ENCODE measurements at regions not wholly inside any gene's neighbourhood (a gene's known extent, or its start where the extent isn't known, plus 50 kb on each side); places are given as distances from the start of the nearest gene placed in this dataset.
A peak's percentile ranks its signal among the peaks of the same experiment; 100 is the strongest.
"Not testable (repeated sequence)": the region's sequence is repeated elsewhere in the genome, so short reads cannot be mapped to it uniquely, and the experiment has no call there.

- intact Hi-C loops (cut with micrococcal nuclease) = no loop called here
- no peak for DNase-seq (ENCODE audit: low read depth, low spot score)
- TF ChIP-seq SP1 (IDR thresholded peaks at IDR 0.05; ENCODE audit: low read depth) (no peak), RAD21 (IDR thresholded peaks at IDR 0.05; ENCODE audit: low read depth) (no peak), POLR2A (IDR thresholded peaks at IDR 0.05; ENCODE audit: borderline replicate concordance, extremely low read depth, insufficient read depth, insufficient read length) (no peak), JUND (IDR thresholded peaks at IDR 0.05) (no peak), EZH2phosphoT487 (IDR thresholded peaks at IDR 0.05; ENCODE audit: borderline replicate concordance) (no peak)
- TF ChIP-seq, protein P1, sequence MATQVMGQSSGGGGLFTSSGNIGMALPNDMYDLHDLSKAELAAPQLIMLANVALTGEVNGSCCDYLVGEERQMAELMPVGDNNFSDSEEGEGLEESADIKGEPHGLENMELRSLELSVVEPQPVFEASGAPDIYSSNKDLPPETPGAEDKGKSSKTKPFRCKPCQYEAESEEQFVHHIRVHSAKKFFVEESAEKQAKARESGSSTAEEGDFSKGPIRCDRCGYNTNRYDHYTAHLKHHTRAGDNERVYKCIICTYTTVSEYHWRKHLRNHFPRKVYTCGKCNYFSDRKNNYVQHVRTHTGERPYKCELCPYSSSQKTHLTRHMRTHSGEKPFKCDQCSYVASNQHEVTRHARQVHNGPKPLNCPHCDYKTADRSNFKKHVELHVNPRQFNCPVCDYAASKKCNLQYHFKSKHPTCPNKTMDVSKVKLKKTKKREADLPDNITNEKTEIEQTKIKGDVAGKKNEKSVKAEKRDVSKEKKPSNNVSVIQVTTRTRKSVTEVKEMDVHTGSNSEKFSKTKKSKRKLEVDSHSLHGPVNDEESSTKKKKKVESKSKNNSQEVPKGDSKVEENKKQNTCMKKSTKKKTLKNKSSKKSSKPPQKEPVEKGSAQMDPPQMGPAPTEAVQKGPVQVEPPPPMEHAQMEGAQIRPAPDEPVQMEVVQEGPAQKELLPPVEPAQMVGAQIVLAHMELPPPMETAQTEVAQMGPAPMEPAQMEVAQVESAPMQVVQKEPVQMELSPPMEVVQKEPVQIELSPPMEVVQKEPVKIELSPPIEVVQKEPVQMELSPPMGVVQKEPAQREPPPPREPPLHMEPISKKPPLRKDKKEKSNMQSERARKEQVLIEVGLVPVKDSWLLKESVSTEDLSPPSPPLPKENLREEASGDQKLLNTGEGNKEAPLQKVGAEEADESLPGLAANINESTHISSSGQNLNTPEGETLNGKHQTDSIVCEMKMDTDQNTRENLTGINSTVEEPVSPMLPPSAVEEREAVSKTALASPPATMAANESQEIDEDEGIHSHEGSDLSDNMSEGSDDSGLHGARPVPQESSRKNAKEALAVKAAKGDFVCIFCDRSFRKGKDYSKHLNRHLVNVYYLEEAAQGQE (IDR thresholded peaks at IDR 0.05; ENCODE audit: low read depth) = no peak
- Histone ChIP-seq H3K27me3 (ENCODE audit: insufficient read depth, low read length) (no peaks in the 10 kb centered on the region; the same call in 1 of the 2 replicates), H3K4me3 (replicated peaks in 1 of 2; ENCODE audit: low read depth in 1 of 2, low read length in 2 of 2) (no peak overlapping the region), H3K9ac (ENCODE audit: low read length) (no peak overlapping the region), H3K9me2 (ENCODE audit: insufficient read depth) (no peaks in the 10 kb centered on the region), H4K20me1 (ENCODE audit: insufficient read depth) (no peaks in the 10 kb centered on the region), H3K27ac (ENCODE audit: low read depth, low read length) (no peak overlapping the region), H2AFZ (ENCODE audit: low read depth, low read length, poor library complexity, severe bottlenecking) (no peak overlapping the region), H3K4me2 (ENCODE audit: low read length) (no peak overlapping the region), H3K79me2 (ENCODE audit: insufficient read depth, low read length) (no peaks in the 10 kb centered on the region), H3K9me3 (ENCODE audit: control insufficient read depth in 1 of 2, insufficient read depth in 1 of 2, low read depth in 1 of 2, low read length in 2 of 2) (no peaks in the 10 kb centered on the region), H3K36me3 (ENCODE audit: control insufficient read depth in 1 of 2, insufficient read depth in 2 of 2, low read length in 2 of 2) (no peaks in the 10 kb centered on the region), H3K4me1 (ENCODE audit: control insufficient read depth in 1 of 2, insufficient read depth in 2 of 2, low read length in 2 of 2) (no peaks in the 10 kb centered on the region)
- BruUV-seq (replicated peaks) = no TSS peak
- ChIA-PET CTCF (no interaction called here), POLR2A (no interaction called here), RAD21 (ENCODE audit: low non-redundant PET in 1 of 2, low total read pairs in 2 of 2, uncharacterized antibody in 2 of 2, unreplicated experiment in 2 of 2) (no interaction called here)
- no peak for ATAC-seq
These were observed 308.8 kb downstream of the RPIA start for GRCh38 chr2:89000235-89000634.

DNA sequence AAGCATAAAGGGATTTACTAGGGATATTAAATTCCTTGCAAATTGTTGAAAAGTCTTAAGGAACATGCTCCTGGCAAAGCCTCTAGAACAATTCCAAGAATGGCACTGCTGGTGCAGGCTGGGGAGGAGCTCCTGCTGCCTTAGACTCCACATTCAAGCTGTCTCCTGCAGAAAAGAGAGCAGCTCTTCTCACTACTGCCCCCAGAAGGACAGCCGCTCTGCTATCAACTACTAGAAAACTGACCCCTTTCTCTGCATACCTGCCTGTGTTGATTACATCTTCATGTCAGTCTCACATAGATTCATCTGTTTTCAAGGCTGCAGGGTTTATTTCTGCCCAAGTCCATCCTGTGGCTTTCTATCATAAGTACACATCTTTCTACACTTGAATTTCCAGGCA is 312.8 kb downstream of the RPIA start:
- H3K36me3 ChIP-seq (ENCODE audit: control insufficient read depth in 1 of 2, insufficient read depth in 2 of 2, low read length in 2 of 2); H3K4me3 ChIP-seq (replicated peaks in 1 of 2; ENCODE audit: low read depth in 1 of 2, low read length in 2 of 2); DNase-seq (ENCODE audit: low read depth, low spot score); H4K20me1 ChIP-seq (ENCODE audit: insufficient read depth); H3K27me3 ChIP-seq (ENCODE audit: insufficient read depth, low read length); POLR2A ChIA-PET; RAD21 ChIA-PET (ENCODE audit: low non-redundant PET in 1 of 2, low total read pairs in 2 of 2, uncharacterized antibody in 2 of 2, unreplicated experiment in 2 of 2); H2AFZ ChIP-seq (ENCODE audit: low read depth, low read length, poor library complexity, severe bottlenecking); H3K27ac ChIP-seq (ENCODE audit: low read depth, low read length); H3K4me2 ChIP-seq (ENCODE audit: low read length); H3K9ac ChIP-seq (ENCODE audit: low read length); H3K4me1 ChIP-seq (ENCODE audit: control insufficient read depth in 1 of 2, insufficient read depth in 2 of 2, low read length in 2 of 2); BruUV-seq (replicated peaks); H3K9me2 ChIP-seq (ENCODE audit: insufficient read depth); H3K9me3 ChIP-seq (ENCODE audit: control insufficient read depth in 1 of 2, insufficient read depth in 1 of 2, low read depth in 1 of 2, low read length in 2 of 2); H3K79me2 ChIP-seq (ENCODE audit: insufficient read depth, low read length); intact Hi-C loops (cut with micrococcal nuclease): not testable (repeated sequence)
- ATAC-seq = peak; percentile 61
- TF ChIP-seq, protein P2, sequence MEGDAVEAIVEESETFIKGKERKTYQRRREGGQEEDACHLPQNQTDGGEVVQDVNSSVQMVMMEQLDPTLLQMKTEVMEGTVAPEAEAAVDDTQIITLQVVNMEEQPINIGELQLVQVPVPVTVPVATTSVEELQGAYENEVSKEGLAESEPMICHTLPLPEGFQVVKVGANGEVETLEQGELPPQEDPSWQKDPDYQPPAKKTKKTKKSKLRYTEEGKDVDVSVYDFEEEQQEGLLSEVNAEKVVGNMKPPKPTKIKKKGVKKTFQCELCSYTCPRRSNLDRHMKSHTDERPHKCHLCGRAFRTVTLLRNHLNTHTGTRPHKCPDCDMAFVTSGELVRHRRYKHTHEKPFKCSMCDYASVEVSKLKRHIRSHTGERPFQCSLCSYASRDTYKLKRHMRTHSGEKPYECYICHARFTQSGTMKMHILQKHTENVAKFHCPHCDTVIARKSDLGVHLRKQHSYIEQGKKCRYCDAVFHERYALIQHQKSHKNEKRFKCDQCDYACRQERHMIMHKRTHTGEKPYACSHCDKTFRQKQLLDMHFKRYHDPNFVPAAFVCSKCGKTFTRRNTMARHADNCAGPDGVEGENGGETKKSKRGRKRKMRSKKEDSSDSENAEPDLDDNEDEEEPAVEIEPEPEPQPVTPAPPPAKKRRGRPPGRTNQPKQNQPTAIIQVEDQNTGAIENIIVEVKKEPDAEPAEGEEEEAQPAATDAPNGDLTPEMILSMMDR (IDR thresholded peaks at IDR 0.05 in 2 of 3, conservative IDR thresholded peaks at IDR 0.05 in 1 of 3; ENCODE audit: borderline replicate concordance in 1 of 3, insufficient read depth in 1 of 3, low read depth in 2 of 3, low read length in 2 of 3) = peak in 2 of 3 experiments; percentile 19 to 34; a peak in 3 of 6 replicates
- CTCF ChIA-PET = interaction anchor here (0.9 to 1.0 kb wide), 4 partner anchors 9 to 173 kb away, joined by 3 read pairs; no protein-coding TSS in a partner anchor

DNA sequence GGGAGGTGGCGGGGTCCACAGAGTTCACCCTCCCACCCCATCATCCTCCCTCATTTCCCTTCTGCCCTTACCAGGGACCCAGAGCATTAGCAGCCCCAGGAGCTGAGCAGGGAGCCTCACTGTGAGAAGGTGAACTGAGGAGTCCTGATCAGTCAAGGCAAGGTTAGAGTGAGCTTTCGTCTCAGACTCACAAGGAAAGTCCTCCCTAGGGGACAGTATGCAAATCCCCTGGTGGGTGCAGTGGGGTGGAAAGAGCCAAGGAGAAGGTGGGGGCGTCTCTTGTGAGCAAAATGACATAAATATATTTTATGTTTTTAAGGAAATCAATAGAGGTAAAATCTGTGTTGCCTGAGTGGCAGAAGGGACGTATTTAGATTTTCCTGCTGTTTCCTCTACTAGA is 329.1 kb downstream of the RPIA start:
- POLR2A ChIA-PET; H3K9ac ChIP-seq (ENCODE audit: low read length); H3K9me3 ChIP-seq (ENCODE audit: control insufficient read depth in 1 of 2, insufficient read depth in 1 of 2, low read depth in 1 of 2, low read length in 2 of 2); H4K20me1 ChIP-seq (ENCODE audit: insufficient read depth); H3K4me3 ChIP-seq (replicated peaks in 1 of 2; ENCODE audit: low read depth in 1 of 2, low read length in 2 of 2); RAD21 ChIA-PET (ENCODE audit: low non-redundant PET in 1 of 2, low total read pairs in 2 of 2, uncharacterized antibody in 2 of 2, unreplicated experiment in 2 of 2); H3K4me2 ChIP-seq (ENCODE audit: low read length); intact Hi-C loops (cut with micrococcal nuclease); H2AFZ ChIP-seq (ENCODE audit: low read depth, low read length, poor library complexity, severe bottlenecking); ATAC-seq; CTCF ChIA-PET; DNase-seq (ENCODE audit: low read depth, low spot score); H3K79me2 ChIP-seq (ENCODE audit: insufficient read depth, low read length); BruUV-seq (replicated peaks); H3K27me3 ChIP-seq (ENCODE audit: insufficient read depth, low read length); H3K27ac ChIP-seq (ENCODE audit: low read depth, low read length); H3K4me1 ChIP-seq (ENCODE audit: control insufficient read depth in 1 of 2, insufficient read depth in 2 of 2, low read length in 2 of 2); H3K36me3 ChIP-seq (ENCODE audit: control insufficient read depth in 1 of 2, insufficient read depth in 2 of 2, low read length in 2 of 2); H3K9me2 ChIP-seq (ENCODE audit: insufficient read depth): not testable (repeated sequence)

Measured in HCT116 (cell line).